Testis (tissue), 2 donors: ENCODE measurements at regions not wholly inside any gene's neighbourhood (a gene's known extent, or its start where the extent isn't known, plus 50 kb on each side); places are given as distances from the start of the nearest gene placed in this dataset.

Experiments used
- CTCF ChIP-seq, 3 experiments: fragments of 450-650 bp in 2 of 3; fragments of 200-600 bp in 1 of 3; sonication (generic) in 1 of 3; IDR thresholded peaks; one replicate each; pipeline ENCODE4 v1.5.1; 2016 to 2019; ENCODE audit warnings: antibody characterized with exemption in 3 of 3, mild to moderate bottlenecking in 2 of 3, moderate library complexity in 1 of 3
- POLR2A ChIP-seq: fragments of 450-650 bp; IDR thresholded peaks from one replicate; pipeline ENCODE4 v1.6.1; 2017; ENCODE audit warnings: antibody characterized with exemption, mild to moderate bottlenecking, moderate library complexity

DNA sequence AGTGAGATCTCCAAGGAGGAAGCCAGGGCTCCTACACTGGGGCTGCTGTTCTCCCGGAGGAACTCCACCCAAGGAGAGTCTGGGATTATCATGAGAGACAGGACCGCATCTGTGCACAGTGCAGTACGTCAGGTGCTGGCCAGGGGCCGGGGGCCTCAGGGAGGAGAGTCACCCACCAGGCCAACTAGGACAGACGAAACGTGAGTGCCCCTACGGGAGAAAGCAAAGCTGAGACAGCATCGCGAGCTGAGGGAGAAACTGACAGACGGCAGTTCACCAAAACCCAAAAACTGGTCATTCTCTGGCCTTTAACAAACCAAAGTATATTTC lies 273.4 kb downstream of the BRD1 start:
- TF ChIP-seq POLR2A = no peak
- TF ChIP-seq CTCF (IDR thresholded peaks at IDR 0.05) = no peak
